GM13977 (cell line): ENCODE measurements at regions not wholly inside any gene's neighbourhood (a gene's known extent, or its start where the extent isn't known, plus 50 kb on each side); places are given as distances from the start of the nearest gene placed in this dataset.

Source experiments
- DNase-seq: peaks from one replicate; pipeline ENCODE4 v3.0.0; 2012; ENCODE audit warnings: low spot score
- in situ Hi-C: fragments of 300-500 bp; cut with MboI; formaldehyde crosslinking; loops from one replicate; pipeline ENCODE4 v1.12.0; 2022; ENCODE audit warnings: low sequenced_read_pairs, low pct_unique_long_range_greater_than_20kb, mixed read lengths, inconsistent platforms; ENCODE audit not compliant: unreplicated experiment
- TF ChIP-seq, protein P1 (sequence below): IDR thresholded peaks from 2 replicates; pipeline ENCODE4 v1.5.1; 2012; ENCODE audit warnings: mild to moderate bottlenecking, control low read depth; ENCODE audit not compliant: insufficient read depth; ENCODE audit errors: extremely low read depth, missing control alignments

DNA sequence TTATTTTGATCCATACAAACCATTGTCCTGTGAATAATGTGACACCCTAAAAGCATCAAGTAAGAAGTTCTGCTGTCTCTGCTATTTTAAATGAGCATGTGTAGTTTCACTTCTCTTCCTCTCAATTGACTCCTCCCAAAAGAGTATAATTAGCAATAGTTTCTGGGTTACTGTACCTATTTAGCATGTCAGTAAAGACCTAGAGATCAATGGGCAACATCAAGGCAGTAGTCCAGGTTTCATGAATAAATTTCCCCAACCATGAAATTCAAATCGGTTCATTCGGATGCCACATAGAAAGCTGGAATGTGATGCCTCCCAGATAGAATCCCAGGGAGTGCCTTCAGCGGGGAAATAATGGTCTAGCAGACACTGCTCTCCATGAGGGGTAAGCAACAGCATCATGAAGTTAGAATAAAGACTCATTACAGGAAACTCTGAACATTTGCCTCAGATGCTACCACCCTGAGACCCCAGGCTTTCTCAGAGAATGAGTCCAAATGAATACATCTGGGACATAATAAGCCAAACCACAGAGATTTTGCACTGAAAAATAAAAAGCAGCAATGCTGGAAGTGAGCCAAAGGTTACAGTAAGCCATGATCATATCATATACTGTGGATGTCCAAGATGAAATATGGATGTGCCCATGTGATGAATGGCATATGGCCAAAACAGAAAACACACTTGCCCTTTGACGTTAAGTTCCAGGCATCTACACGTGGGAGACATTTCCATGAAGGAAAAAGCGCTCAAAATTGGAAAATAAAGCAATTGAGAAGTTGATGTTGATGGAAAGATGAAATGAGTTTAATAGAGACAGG, 1107.0 kb upstream of the SEMA6A start:
- TF ChIP-seq, protein P1, sequence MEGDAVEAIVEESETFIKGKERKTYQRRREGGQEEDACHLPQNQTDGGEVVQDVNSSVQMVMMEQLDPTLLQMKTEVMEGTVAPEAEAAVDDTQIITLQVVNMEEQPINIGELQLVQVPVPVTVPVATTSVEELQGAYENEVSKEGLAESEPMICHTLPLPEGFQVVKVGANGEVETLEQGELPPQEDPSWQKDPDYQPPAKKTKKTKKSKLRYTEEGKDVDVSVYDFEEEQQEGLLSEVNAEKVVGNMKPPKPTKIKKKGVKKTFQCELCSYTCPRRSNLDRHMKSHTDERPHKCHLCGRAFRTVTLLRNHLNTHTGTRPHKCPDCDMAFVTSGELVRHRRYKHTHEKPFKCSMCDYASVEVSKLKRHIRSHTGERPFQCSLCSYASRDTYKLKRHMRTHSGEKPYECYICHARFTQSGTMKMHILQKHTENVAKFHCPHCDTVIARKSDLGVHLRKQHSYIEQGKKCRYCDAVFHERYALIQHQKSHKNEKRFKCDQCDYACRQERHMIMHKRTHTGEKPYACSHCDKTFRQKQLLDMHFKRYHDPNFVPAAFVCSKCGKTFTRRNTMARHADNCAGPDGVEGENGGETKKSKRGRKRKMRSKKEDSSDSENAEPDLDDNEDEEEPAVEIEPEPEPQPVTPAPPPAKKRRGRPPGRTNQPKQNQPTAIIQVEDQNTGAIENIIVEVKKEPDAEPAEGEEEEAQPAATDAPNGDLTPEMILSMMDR = no peak
- no peak for DNase-seq

DNA sequence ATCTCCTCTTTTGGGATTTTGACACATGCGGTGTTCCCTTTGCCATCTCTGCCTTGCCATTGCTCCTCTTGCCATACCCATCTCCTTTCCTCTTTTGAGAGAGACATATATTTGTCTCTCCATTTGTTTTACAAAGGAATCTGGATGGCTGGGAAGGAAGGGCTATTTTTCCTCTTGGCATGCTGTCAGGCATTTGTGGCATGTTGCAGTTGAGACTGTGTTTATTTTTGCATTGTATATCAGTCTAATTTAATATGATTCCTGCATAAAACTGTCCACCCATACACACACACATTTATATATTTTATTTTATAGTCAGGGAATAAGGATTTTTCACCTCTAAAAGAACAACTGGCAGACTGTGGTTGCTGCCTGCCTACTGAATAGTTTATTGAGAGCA, 1105.8 kb upstream of the SEMA6A start:
- in situ Hi-C loops = no loop called here
- TF ChIP-seq, protein P1 = no peak
- DNase-seq = no peak

More for the DNA sequence above, 1107.0 kb upstream of the SEMA6A start:
- in situ Hi-C loops = no loop called here

DNA sequence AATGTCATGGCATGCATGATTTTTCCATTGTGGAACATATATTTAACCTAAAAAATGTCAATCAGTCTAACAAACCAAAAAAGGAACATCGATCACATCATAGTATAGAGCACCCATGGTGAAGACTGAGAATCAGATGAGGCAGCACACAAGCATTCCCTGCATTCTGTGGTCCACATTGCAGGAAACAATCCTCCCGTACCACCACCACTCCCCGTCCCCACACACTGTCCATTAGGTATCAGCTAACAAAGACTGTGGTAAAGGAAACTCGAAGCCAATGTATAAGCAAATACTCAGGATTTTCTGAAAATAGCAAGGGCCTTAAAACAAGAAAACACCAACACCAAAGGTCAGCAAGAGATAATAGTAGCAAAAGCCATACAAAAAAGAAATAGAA, 1104.4 kb upstream of the SEMA6A start:
- in situ Hi-C loops = no loop called here
- TF ChIP-seq, protein P1 = no peak
- DNase-seq = no peak

DNA sequence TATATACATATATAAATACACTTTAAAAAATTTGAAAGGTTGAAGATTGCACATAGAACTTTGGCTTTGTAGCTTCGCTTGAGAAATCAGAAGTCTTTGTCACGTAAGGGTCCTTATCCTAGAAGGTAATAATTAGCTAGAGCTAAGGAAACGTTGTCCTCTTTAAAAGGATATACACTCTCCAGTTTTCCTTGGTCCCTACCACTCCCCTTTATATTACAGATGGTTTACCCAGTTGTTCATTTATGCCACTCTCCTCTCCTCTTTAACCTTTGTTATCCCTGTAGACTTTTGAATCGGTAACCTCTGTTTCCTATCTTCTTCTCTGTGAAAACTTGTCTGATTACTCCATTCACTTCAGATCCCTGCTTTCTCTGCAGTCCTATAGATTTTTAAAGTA, 1101.0 kb upstream of the SEMA6A start:
- TF ChIP-seq, protein P1 = no peak
- DNase-seq = no peak
- in situ Hi-C loops = no loop called here

DNA sequence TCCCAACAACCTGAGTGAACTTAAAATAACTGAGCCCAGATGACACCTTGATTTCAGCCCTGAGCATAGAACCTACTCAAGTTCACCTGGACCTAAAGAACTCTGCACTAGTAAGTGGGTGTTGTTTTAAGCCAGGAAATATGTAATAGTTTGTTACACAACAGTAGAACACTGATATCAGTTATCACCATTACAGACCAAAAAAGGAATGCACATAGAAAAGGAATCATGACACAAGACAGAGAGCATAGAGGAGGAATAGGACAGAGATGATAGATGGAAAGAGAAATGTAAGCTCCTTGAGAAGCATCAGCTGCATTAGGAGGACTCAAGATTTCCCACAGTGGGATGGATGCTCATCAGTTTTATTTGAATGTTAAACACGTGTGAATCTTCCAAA, 1096.9 kb upstream of the SEMA6A start:
- no peak for DNase-seq
- in situ Hi-C loops = no loop called here
- TF ChIP-seq, protein P1 = no peak

DNA sequence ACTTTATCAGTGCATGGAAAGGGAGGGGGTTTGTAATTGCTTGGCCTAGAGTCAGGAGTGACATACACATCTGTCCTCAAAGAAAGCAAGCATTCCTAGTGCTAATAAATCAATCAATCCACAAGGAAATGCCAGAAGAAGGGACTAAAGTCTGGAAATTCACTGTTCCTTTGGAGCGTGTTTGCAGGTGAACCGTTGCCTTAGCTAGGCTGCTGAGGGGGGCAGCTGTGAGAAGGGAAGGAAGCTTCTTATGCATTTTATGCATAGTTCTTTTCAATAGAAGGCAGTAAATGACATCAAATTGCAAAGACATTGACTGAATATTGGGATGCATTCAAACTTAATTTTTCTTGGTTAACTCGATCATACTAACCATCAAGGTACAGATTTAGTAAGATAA, 1092.5 kb upstream of the SEMA6A start:
- no peak for DNase-seq
- in situ Hi-C loops = no loop called here
- TF ChIP-seq, protein P1 = no peak
